NCI-H82 treated with DMSO at 0.1 percent for 48 hours (cell line): ENCODE measurements at regions not wholly inside any gene's neighbourhood (a gene's known extent, or its start where the extent isn't known, plus 50 kb on each side); places are given as distances from the start of the nearest gene placed in this dataset.
"Not testable (repeated sequence)": the region's sequence is repeated elsewhere in the genome, so short reads cannot be mapped to it uniquely, and the experiment has no call there.

Experiments
- DNase-seq: peaks from one replicate; lab custom pipeline; 2025; ENCODE audit not compliant: unreplicated experiment; lab: John Stamatoyannopoulos, UW

GRCh38 chr12:47412601-47413236 lies 293.1 kb downstream of the RPAP3 start:
- DNase-seq = no peak

- no peak for DNase-seq
Measured at GRCh38 chr12:47411966-47412365, 293.9 kb downstream of the RPAP3 start.

- no peak for DNase-seq
Measured at GRCh38 chr12:47410862-47411261, 295.0 kb downstream of the RPAP3 start.

- DNase-seq = no peak
Measured at GRCh38 chr12:47410383-47410782, 295.4 kb downstream of the RPAP3 start.

GRCh38 chr12:47409310-47409987 lies 296.4 kb downstream of the RPAP3 start:
- DNase-seq = no peak

- DNase-seq = no peak
Measured at GRCh38 chr12:47408171-47408871, 297.5 kb downstream of the RPAP3 start.

GRCh38 chr12:47407463-47408129 lies 298.2 kb downstream of the RPAP3 start:
- no peak for DNase-seq

- DNase-seq = no peak
Measured at GRCh38 chr12:47403681-47404080, 302.1 kb downstream of the RPAP3 start.

GRCh38 chr12:47401196-47401595 lies 304.6 kb downstream of the RPAP3 start:
- DNase-seq = not testable (repeated sequence)

- DNase-seq = no peak
Measured at GRCh38 chr12:47400266-47400665, 305.6 kb downstream of the RPAP3 start.

GRCh38 chr12:47397664-47398281 lies 308.1 kb downstream of the RPAP3 start:
- no peak for DNase-seq

- DNase-seq = no peak
Measured at GRCh38 chr12:47396902-47397663, 308.7 kb downstream of the RPAP3 start.

- no peak for DNase-seq
Measured at GRCh38 chr12:47394070-47394469, 311.8 kb downstream of the RPAP3 start.

GRCh38 chr12:47393403-47393790 lies 312.4 kb downstream of the RPAP3 start:
- no peak for DNase-seq

GRCh38 chr12:47391566-47391965 lies 311.8 kb upstream of the AMIGO2 start:
- DNase-seq = no peak

GRCh38 chr12:47388712-47389111 lies 309.0 kb upstream of the AMIGO2 start:
- DNase-seq = no peak

- DNase-seq = no peak
Measured at GRCh38 chr12:47387994-47388393, 308.2 kb upstream of the AMIGO2 start.

GRCh38 chr12:47385653-47386052 lies 305.9 kb upstream of the AMIGO2 start:
- no peak for DNase-seq

- DNase-seq = no peak
Measured at GRCh38 chr12:47383942-47384341, 304.2 kb upstream of the AMIGO2 start.

- DNase-seq = no peak
Measured at GRCh38 chr12:47382305-47382704, 302.5 kb upstream of the AMIGO2 start.

GRCh38 chr12:47378907-47379306 lies 299.1 kb upstream of the AMIGO2 start:
- no peak for DNase-seq
